ENCODE measurements at regions not wholly inside any gene's neighbourhood (a gene's known extent, or its start where the extent isn't known, plus 50 kb on each side); places are given as distances from the start of the nearest gene placed in this dataset.

- TF ChIP-seq CTCF (IDR thresholded peaks at IDR 0.05; ENCODE audit: insufficient read depth, low read depth, low read length) (no peak), EZH2 (IDR thresholded peaks at IDR 0.05; ENCODE audit: insufficient read depth, low read length) (no peak)
Measured at GRCh38 chr9:18398038-18398437, 75.9 kb upstream of the ADAMTSL1 start.

Measured in astrocyte (in vitro differentiated cells and primary cell).